Dendritic cell treated with granulocyte-macrophage colony-stimulating factor and Interleukin-4, amounts not matched to agents 40 ng/mL and 50 ng/mL, for 4 days (primary cell): ENCODE measurements at regions not wholly inside any gene's neighbourhood (a gene's known extent, or its start where the extent isn't known, plus 50 kb on each side); places are given as distances from the start of the nearest gene placed in this dataset.

Source experiments
- H3K27ac Mint-ChIP-seq: one replicate; pipeline ENCODE4 v1.8.0; 2022; ENCODE audit warnings: mild to moderate bottlenecking, mixed read lengths
- H3K27me3 Mint-ChIP-seq: one replicate; pipeline ENCODE4 v1.8.0; 2022; ENCODE audit warnings: mild to moderate bottlenecking, mixed read lengths
- H3K36me3 Mint-ChIP-seq: one replicate; pipeline ENCODE4 v1.8.0; 2022; ENCODE audit warnings: low read depth, mixed read lengths
- H3K4me1 Mint-ChIP-seq: one replicate; pipeline ENCODE4 v1.8.0; 2022; ENCODE audit warnings: low read depth, mixed read lengths
- H3K4me3 Mint-ChIP-seq: one replicate; pipeline ENCODE4 v1.8.0; 2022; ENCODE audit warnings: mild to moderate bottlenecking, moderate library complexity, mixed read lengths
- H3K9me3 Mint-ChIP-seq: one replicate; pipeline ENCODE4 v1.8.0; 2022; ENCODE audit warnings: mixed read lengths
- intact Hi-C: fragments of 100-400 bp; cut with micrococcal nuclease; formaldehyde crosslinking; loops from one replicate; pipeline ENCODE4 v1.15.0; 2022

- H3K36me3 Mint-ChIP-seq = no peaks in the 10 kb centered on the region
- H3K27me3 Mint-ChIP-seq = no peaks in the 10 kb centered on the region
- no peak overlapping the region for H3K27ac Mint-ChIP-seq
- peaks cover 12% of the 10 kb centered on the region for H3K9me3 Mint-ChIP-seq
- intact Hi-C loops = no loop called here
- H3K4me3 Mint-ChIP-seq = no peak overlapping the region
- H3K4me1 Mint-ChIP-seq = peaks cover 4% of the 10 kb centered on the region
Measured at GRCh38 chr6:155523821-155524651, 68.4 kb upstream of the NOX3 start.

DNA sequence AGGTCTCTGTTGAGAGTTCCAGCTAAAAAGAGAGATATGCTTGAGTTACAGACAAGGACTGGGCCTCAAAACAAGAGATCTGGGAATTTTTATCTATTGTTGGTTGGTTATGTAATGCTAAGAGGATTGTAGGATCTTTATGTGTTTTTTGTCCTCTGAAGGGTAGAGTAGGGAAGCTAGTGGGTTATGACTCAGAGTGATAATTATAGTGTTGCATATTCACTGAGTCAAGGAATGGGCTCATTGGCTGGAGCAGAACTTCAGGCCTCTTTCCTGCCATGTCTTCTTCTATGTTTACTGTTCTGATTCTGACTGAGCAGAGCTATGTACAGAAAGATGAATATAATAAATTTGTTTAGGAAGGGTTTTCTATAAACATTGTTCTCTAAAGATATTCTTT lies 66.1 kb upstream of the NOX3 start:
- H3K4me3 Mint-ChIP-seq = no peak overlapping the region
- no peak overlapping the region for H3K27ac Mint-ChIP-seq
- intact Hi-C loops = no loop called here
- peaks cover 20% of the 10 kb centered on the region for H3K9me3 Mint-ChIP-seq
- no peaks in the 10 kb centered on the region for H3K36me3 Mint-ChIP-seq
- no peaks in the 10 kb centered on the region for H3K4me1 Mint-ChIP-seq
- H3K27me3 Mint-ChIP-seq = no peaks in the 10 kb centered on the region

DNA sequence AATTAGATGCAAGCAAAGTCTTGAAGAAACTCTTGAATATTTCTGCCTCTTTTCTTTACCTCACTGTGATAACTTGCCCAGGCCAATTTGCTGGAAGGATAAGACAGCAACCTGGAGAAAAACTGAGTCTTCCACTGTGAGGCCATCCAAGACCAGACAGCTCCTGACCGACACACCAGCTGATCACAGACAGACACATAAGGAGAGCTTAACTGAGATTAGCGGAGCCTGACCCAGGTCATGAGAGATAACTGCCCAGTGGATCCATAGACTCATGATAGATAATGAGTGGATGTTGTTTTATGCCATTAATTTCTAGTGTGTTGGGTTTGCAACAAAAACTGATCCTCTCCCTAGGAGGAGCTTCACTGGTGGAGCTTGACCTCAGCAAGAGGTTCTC lies 64.4 kb upstream of the NOX3 start:
- no peak overlapping the region for H3K27ac Mint-ChIP-seq
- no peak overlapping the region for H3K4me3 Mint-ChIP-seq
- intact Hi-C loops = no loop called here
- no peaks in the 10 kb centered on the region for H3K4me1 Mint-ChIP-seq
- peaks cover 27% of the 10 kb centered on the region for H3K9me3 Mint-ChIP-seq
- no peaks in the 10 kb centered on the region for H3K36me3 Mint-ChIP-seq
- H3K27me3 Mint-ChIP-seq = no peaks in the 10 kb centered on the region

GRCh38 chr6:155519176-155519738 lies 63.6 kb upstream of the NOX3 start:
- Mint-ChIP-seq H3K4me1 (no peaks in the 10 kb centered on the region), H3K4me3 (no peak overlapping the region)

DNA sequence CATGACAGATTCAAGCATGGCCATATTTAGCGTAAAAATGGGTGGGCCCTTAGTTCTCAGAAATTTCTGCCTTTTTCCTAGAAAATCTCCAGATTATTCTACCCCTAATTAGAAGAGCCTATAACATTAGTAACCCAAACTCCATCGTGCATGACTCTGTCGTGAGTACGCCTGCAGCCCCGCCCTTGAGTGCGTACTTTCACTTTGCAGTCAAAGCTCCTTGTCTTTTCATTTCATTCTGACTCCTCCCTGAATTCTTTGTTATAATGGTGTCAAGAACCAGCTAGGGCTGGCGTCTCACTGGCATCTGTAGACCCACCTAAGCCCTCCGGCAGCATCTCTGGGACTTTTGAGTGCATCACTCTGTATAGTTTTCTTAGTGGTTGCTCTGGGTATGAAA lies 61.7 kb upstream of the NOX3 start:
- Mint-ChIP-seq H3K9me3 (peaks cover 15% of the 10 kb centered on the region), H3K36me3 (no peaks in the 10 kb centered on the region), H3K27me3 (no peaks in the 10 kb centered on the region), H3K4me1 (no peaks in the 10 kb centered on the region), H3K27ac (no peak overlapping the region), H3K4me3 (no peak overlapping the region)
- intact Hi-C loops = no loop called here

More at GRCh38 chr6:155519176-155519738, 63.6 kb upstream of the NOX3 start:
- Mint-ChIP-seq H3K9me3 (peaks cover 27% of the 10 kb centered on the region), H3K27ac (no peak overlapping the region), H3K27me3 (no peaks in the 10 kb centered on the region), H3K36me3 (no peaks in the 10 kb centered on the region)
- intact Hi-C loops = no loop called here

DNA sequence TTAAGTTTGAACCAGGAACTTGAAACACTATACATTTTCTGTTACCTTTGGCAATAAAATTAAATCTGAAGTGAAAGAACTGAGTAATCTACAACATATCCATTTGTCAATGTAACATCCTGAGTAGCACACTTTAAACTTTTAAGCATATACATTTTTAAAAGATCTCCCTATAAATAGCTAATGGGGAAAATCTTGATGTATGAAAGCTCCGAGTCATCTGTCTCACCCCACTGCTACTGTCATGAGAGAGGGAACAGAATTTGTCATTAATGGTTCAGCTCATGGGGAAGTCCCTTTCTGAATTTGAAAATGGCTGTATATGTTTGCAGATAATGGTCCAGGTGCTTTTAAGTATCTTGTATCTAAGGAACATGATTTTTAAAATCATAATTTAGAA lies 55.2 kb upstream of the NOX3 start:
- intact Hi-C loops = no loop called here
- no peaks in the 10 kb centered on the region for H3K36me3 Mint-ChIP-seq
- no peak overlapping the region for H3K4me3 Mint-ChIP-seq
- no peaks in the 10 kb centered on the region for H3K4me1 Mint-ChIP-seq
- no peak overlapping the region for H3K27ac Mint-ChIP-seq
- H3K9me3 Mint-ChIP-seq = no peaks in the 10 kb centered on the region
- no peaks in the 10 kb centered on the region for H3K27me3 Mint-ChIP-seq

DNA sequence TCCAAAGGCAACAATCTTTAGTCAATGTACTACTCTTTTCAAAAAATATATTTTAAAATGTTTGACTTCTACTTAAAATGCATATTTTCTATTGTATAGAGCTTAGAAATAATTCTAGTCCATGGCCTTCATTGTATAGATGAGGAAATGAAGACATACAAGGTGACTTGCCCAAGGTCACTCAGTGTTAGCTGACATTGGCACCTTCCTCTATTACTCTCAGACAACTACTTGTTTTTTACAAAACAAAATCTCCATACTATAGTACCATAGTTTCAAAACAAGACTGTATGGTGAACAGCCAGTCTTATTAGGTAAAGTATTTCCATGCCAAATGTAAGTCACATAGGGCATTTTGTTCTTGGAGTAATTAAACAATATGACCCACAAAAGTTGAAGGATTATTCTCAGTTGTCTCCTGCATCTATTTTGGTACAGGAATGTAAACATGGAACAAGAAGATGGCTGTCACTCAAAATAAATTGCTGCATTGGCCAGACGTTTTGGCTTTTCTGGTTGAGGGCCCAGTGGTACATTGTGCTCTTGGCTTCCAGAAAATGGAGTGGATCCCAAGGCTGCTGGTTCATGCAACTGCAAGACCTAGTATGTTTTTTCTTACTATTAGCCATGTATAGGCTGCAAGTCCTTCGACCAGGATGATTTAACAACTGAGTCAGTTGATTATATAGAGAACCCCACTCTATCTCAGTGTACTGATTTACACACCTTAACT lies 54.3 kb upstream of the NOX3 start:
- no peak overlapping the region for H3K27ac Mint-ChIP-seq
- no peaks in the 10 kb centered on the region for H3K4me1 Mint-ChIP-seq
- no peak overlapping the region for H3K4me3 Mint-ChIP-seq
- no peaks in the 10 kb centered on the region for H3K27me3 Mint-ChIP-seq
- no peaks in the 10 kb centered on the region for H3K9me3 Mint-ChIP-seq
- intact Hi-C loops = no loop called here
- no peaks in the 10 kb centered on the region for H3K36me3 Mint-ChIP-seq

GRCh38 chr6:155505608-155505989 lies 50.0 kb upstream of the NOX3 start:
- Mint-ChIP-seq H3K9me3 (peaks cover 9% of the 10 kb centered on the region), H3K27ac (no peak overlapping the region), H3K4me1 (no peaks in the 10 kb centered on the region), H3K4me3 (no peak overlapping the region), H3K36me3 (no peaks in the 10 kb centered on the region), H3K27me3 (no peaks in the 10 kb centered on the region)
- intact Hi-C loops = no loop called here
